ENCODE measurements at regions not wholly inside any gene's neighbourhood (a gene's known extent, or its start where the extent isn't known, plus 50 kb on each side); places are given as distances from the start of the nearest gene placed in this dataset.

DNA sequence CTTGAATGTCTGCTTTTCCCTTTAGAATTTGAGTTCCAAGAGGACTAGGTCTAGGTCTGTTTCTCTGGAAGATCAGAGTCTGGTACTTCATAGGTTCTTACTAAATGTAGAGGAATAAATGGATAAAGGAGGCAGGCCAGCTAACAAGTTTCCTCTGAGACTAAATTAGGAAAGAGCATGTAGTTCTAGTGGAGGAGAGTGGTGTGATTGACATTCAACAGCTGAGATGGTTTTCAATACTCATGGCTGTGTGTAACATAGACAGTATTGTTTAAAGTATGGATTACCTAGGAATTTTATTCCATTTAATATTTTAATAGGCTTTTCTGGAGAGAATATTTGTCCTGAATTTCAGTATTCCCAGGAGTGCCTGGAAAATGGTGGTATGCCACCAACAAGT lies 364.7 kb downstream of the METTL15 start:
- TF ChIP-seq, protein P1, sequence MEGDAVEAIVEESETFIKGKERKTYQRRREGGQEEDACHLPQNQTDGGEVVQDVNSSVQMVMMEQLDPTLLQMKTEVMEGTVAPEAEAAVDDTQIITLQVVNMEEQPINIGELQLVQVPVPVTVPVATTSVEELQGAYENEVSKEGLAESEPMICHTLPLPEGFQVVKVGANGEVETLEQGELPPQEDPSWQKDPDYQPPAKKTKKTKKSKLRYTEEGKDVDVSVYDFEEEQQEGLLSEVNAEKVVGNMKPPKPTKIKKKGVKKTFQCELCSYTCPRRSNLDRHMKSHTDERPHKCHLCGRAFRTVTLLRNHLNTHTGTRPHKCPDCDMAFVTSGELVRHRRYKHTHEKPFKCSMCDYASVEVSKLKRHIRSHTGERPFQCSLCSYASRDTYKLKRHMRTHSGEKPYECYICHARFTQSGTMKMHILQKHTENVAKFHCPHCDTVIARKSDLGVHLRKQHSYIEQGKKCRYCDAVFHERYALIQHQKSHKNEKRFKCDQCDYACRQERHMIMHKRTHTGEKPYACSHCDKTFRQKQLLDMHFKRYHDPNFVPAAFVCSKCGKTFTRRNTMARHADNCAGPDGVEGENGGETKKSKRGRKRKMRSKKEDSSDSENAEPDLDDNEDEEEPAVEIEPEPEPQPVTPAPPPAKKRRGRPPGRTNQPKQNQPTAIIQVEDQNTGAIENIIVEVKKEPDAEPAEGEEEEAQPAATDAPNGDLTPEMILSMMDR (IDR thresholded peaks at IDR 0.05; ENCODE audit: insufficient read depth, low read length, poor library complexity, severe bottlenecking): no peak
- TF ChIP-seq EZH2phosphoT487 (conservative IDR thresholded peaks at IDR 0.05; ENCODE audit: low read length): no peak

All from SU-DHL-6 (cell line).